CD4-positive, alpha-beta T cell (primary cell): ENCODE measurements at regions not wholly inside any gene's neighbourhood (a gene's known extent, or its start where the extent isn't known, plus 50 kb on each side); places are given as distances from the start of the nearest gene placed in this dataset.
A peak's percentile ranks its signal among the peaks of the same experiment; 100 is the strongest.

Source experiments
- ATAC-seq: fragments of 200-7000 bp; cut with Tn5 transposase; one replicate; pipeline ENCODE4 v1.10.0; 2022; ENCODE audit warnings: mild to moderate bottlenecking; ENCODE audit not compliant: poor library complexity
- CTCF ChIA-PET: fragments of 350-600 bp; sonication (Branson Sonifier 250); formaldehyde crosslinking; loops from one replicate; lab custom pipeline; 2021; ENCODE audit warnings: antibody characterized with exemption, inconsistent platforms; lab: Charles Lee
- POLR2A ChIA-PET: fragments of 350-600 bp; sonication (Branson Sonifier 250); formaldehyde crosslinking; loops from one replicate; lab custom pipeline; 2021; ENCODE audit warnings: antibody characterized with exemption, inconsistent platforms; lab: Charles Lee
- DNase-seq, 14 experiments: peaks; one replicate each; pipeline ENCODE4 v3.0.0-alpha.2; 2013 to 2020; ENCODE audit warnings: mixed read lengths in 2 of 14
- H3K27ac ChIP-seq, 2 donors: one replicate each; pipeline versions ENCODE4 v1.5.1 to v1.7.0; 2013; ENCODE audit warnings: low read length in 2 of 2, low read depth in 1 of 2, mild to moderate bottlenecking in 1 of 2
- H3K27me3 ChIP-seq, 2 experiments: 1 replicate in 1 of 2; 2 replicates in 1 of 2; pipeline versions ENCODE4 v1.6.1 to v1.7.0; 2013; ENCODE audit warnings: low read length in 2 of 2, control low read depth in 1 of 2, mild to moderate bottlenecking in 1 of 2, moderate library complexity in 1 of 2; ENCODE audit not compliant: insufficient read depth in 2 of 2, control insufficient read depth in 1 of 2
- H3K36me3 ChIP-seq: one replicate; pipeline ENCODE4 v1.6.1; 2013; ENCODE audit warnings: low read length, control low read depth; ENCODE audit not compliant: insufficient read depth
- H3K4me1 ChIP-seq: one replicate; pipeline ENCODE4 v1.6.1; 2013; ENCODE audit warnings: low read length, control low read depth; ENCODE audit not compliant: insufficient read depth
- H3K4me3 ChIP-seq: one replicate; pipeline ENCODE4 v1.5.1; 2013; ENCODE audit warnings: mild to moderate bottlenecking, low read length, moderate library complexity
- H3K9me3 ChIP-seq, 2 experiments: 1 replicate in 1 of 2; 2 replicates in 1 of 2; pipeline versions ENCODE4 v1.6.1 to v1.7.0; 2013; ENCODE audit warnings: low read length in 2 of 2, mild to moderate bottlenecking in 2 of 2, control low read depth in 1 of 2, moderate library complexity in 1 of 2; ENCODE audit not compliant: control insufficient read depth in 1 of 2, insufficient read depth in 1 of 2
- H3K27ac Mint-ChIP-seq: one replicate; pipeline ENCODE4 v1.8.0; 2020; ENCODE audit warnings: mixed read lengths
- H3K27me3 Mint-ChIP-seq: one replicate; pipeline ENCODE4 v1.8.0; 2021; ENCODE audit warnings: mixed read lengths
- H3K36me3 Mint-ChIP-seq: one replicate; pipeline ENCODE4 v1.8.0; 2021; ENCODE audit warnings: low read depth, mixed read lengths
- H3K4me1 Mint-ChIP-seq: one replicate; pipeline ENCODE4 v1.8.0; 2021; ENCODE audit warnings: low read depth, mixed read lengths
- H3K4me3 Mint-ChIP-seq: one replicate; pipeline ENCODE4 v1.8.0; 2020; ENCODE audit warnings: mild to moderate bottlenecking, mixed read lengths
- H3K9me3 Mint-ChIP-seq: one replicate; pipeline ENCODE4 v1.8.0; 2020; ENCODE audit warnings: mixed read lengths
- intact Hi-C, 2 experiments: fragments of 100-400 bp; cut with DNase I in 1 of 2; cut with micrococcal nuclease in 1 of 2; formaldehyde crosslinking; loops; one replicate each; pipeline versions ENCODE4 v1.15.1 to v1.9.0; 2023 to 2025; cut with DNase I, micrococcal nuclease
- TF ChIP-seq, protein P1 (sequence below): fragments of 200-600 bp; IDR thresholded peaks from one replicate; pipeline ENCODE4 v1.8.0; 2022; ENCODE audit warnings: antibody characterized with exemption, mild to moderate bottlenecking

- Mint-ChIP-seq H3K27ac (no peak overlapping the region), H3K27me3 (no peaks in the 10 kb centered on the region), H3K4me1 (no peaks in the 10 kb centered on the region), H3K4me3 (no peak overlapping the region), H3K9me3 (no peaks in the 10 kb centered on the region), H3K36me3 (no peaks in the 10 kb centered on the region)
- H3K4me3 ChIP-seq, result no peak overlapping the region
- no peaks in the 10 kb centered on the region for H3K4me1 ChIP-seq
- ChIA-PET POLR2A (no interaction called here), CTCF (no interaction called here)
- DNase-seq, result no peak
- no peak for ATAC-seq
- intact Hi-C loops, result no loop called here
- TF ChIP-seq, protein P1, sequence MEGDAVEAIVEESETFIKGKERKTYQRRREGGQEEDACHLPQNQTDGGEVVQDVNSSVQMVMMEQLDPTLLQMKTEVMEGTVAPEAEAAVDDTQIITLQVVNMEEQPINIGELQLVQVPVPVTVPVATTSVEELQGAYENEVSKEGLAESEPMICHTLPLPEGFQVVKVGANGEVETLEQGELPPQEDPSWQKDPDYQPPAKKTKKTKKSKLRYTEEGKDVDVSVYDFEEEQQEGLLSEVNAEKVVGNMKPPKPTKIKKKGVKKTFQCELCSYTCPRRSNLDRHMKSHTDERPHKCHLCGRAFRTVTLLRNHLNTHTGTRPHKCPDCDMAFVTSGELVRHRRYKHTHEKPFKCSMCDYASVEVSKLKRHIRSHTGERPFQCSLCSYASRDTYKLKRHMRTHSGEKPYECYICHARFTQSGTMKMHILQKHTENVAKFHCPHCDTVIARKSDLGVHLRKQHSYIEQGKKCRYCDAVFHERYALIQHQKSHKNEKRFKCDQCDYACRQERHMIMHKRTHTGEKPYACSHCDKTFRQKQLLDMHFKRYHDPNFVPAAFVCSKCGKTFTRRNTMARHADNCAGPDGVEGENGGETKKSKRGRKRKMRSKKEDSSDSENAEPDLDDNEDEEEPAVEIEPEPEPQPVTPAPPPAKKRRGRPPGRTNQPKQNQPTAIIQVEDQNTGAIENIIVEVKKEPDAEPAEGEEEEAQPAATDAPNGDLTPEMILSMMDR, result no peak
- H3K9me3 ChIP-seq, result no peaks in the 10 kb centered on the region
- no peaks in the 10 kb centered on the region for H3K36me3 ChIP-seq
- no peaks in the 10 kb centered on the region for H3K27me3 ChIP-seq
- H3K27ac ChIP-seq, result no peak overlapping the region
Measured at GRCh38 chr12:69036533-69036932, 103.6 kb upstream of the CPM start.

DNA sequence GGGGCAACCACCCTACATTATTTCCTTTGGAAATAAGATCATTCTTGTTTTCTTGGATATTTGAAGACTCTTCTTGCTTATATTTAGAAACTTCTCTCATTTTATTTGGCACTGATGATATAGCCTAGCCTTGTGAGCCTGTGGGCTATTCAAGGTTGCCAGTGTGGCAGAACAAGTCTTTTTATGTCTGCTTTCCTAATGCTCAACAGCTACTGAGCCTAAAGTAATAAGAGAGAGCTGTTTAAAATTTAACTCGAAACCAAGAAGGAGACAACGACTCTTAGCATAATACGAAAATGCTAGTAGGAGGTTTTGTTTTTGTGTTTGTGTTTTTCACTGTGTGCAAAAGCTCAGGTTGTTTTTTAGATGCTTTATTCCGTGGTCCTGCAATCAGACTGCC lies 104.0 kb upstream of the CPM start:
- Histone ChIP-seq H3K9me3 (no peaks in the 10 kb centered on the region), H3K36me3 (no peaks in the 10 kb centered on the region), H3K4me3 (no peak overlapping the region), H3K27ac (no peak overlapping the region), H3K27me3 (no peaks in the 10 kb centered on the region), H3K4me1 (no peaks in the 10 kb centered on the region)
- intact Hi-C loops, result no loop called here
- CTCF ChIA-PET, result no interaction called here
- Mint-ChIP-seq H3K9me3 (no peaks in the 10 kb centered on the region), H3K36me3 (no peaks in the 10 kb centered on the region), H3K27me3 (no peaks in the 10 kb centered on the region), H3K4me3 (no peak overlapping the region), H3K4me1 (no peaks in the 10 kb centered on the region), H3K27ac (no peak overlapping the region)
- no peak for ATAC-seq
- DNase-seq, result no peak
- TF ChIP-seq, protein P1, result no peak
- POLR2A ChIA-PET, result no interaction called here

- Histone ChIP-seq H3K4me1 (no peaks in the 10 kb centered on the region), H3K4me3 (no peak overlapping the region), H3K27ac (no peak overlapping the region), H3K36me3 (no peaks in the 10 kb centered on the region), H3K9me3 (no peaks in the 10 kb centered on the region), H3K27me3 (no peaks in the 10 kb centered on the region)
- H3K36me3 Mint-ChIP-seq, result no peaks in the 10 kb centered on the region
- no peaks in the 10 kb centered on the region for H3K4me1 Mint-ChIP-seq
- no peaks in the 10 kb centered on the region for H3K9me3 Mint-ChIP-seq
- TF ChIP-seq, protein P1, result no peak
- H3K27ac Mint-ChIP-seq, result no peak overlapping the region
- H3K4me3 Mint-ChIP-seq, result no peak overlapping the region
- no peaks in the 10 kb centered on the region for H3K27me3 Mint-ChIP-seq
- ChIA-PET POLR2A (no interaction called here), CTCF (no interaction called here)
- intact Hi-C loops, result no loop called here
- DNase-seq (peak in 3 of 14 experiments; percentile 18 to 51 (median 31)), ATAC-seq (no peak)
Measured at GRCh38 chr12:69039911-69040310, 106.9 kb upstream of the CPM start.
